GM12864 (cell line): ENCODE measurements at regions not wholly inside any gene's neighbourhood (a gene's known extent, or its start where the extent isn't known, plus 50 kb on each side); places are given as distances from the start of the nearest gene placed in this dataset.

Experiments used
- DNase-seq: peaks from one replicate; pipeline ENCODE4 v3.0.0-alpha.2; 2011; ENCODE audit warnings: low read depth
- H3K4me3 ChIP-seq: 2 replicates; pipeline ENCODE4 v1.5.1; 2011; ENCODE audit warnings: mild to moderate bottlenecking, low read depth, low read length, control low read depth
- TF ChIP-seq, protein P1 (sequence below): IDR thresholded peaks from 2 replicates; pipeline ENCODE4 v1.5.1; 2011; ENCODE audit warnings: low read depth, mild to moderate bottlenecking, moderate library complexity, low read length, control low read depth, inconsistent platforms; ENCODE audit errors: missing control alignments

GRCh38 chr2:188158337-188159100, 133.2 kb upstream of the GULP1 start:
- no peak for DNase-seq
- no peak overlapping the region for H3K4me3 ChIP-seq
- TF ChIP-seq, protein P1, sequence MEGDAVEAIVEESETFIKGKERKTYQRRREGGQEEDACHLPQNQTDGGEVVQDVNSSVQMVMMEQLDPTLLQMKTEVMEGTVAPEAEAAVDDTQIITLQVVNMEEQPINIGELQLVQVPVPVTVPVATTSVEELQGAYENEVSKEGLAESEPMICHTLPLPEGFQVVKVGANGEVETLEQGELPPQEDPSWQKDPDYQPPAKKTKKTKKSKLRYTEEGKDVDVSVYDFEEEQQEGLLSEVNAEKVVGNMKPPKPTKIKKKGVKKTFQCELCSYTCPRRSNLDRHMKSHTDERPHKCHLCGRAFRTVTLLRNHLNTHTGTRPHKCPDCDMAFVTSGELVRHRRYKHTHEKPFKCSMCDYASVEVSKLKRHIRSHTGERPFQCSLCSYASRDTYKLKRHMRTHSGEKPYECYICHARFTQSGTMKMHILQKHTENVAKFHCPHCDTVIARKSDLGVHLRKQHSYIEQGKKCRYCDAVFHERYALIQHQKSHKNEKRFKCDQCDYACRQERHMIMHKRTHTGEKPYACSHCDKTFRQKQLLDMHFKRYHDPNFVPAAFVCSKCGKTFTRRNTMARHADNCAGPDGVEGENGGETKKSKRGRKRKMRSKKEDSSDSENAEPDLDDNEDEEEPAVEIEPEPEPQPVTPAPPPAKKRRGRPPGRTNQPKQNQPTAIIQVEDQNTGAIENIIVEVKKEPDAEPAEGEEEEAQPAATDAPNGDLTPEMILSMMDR: no peak

DNA sequence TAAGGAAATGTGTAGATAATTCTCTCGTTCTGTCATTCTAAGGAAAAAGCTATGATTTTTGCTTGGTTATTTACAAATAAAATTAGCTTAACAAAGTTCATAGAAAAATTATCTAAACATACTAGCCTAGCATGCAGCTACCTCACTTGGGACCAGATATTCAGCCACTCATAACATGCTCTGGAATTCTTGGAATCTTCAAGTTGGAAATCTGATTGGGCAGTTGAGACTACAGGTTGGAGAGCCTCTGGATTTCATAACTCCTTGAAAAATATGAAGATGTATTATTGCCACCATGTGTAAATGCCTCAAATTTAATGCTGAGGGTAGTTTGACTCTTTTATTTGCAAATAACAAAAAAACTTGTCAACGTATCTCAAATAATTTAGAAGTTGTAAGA, 132.2 kb upstream of the GULP1 start:
- DNase-seq: no peak
- TF ChIP-seq, protein P1: no peak
- no peak overlapping the region for H3K4me3 ChIP-seq

DNA sequence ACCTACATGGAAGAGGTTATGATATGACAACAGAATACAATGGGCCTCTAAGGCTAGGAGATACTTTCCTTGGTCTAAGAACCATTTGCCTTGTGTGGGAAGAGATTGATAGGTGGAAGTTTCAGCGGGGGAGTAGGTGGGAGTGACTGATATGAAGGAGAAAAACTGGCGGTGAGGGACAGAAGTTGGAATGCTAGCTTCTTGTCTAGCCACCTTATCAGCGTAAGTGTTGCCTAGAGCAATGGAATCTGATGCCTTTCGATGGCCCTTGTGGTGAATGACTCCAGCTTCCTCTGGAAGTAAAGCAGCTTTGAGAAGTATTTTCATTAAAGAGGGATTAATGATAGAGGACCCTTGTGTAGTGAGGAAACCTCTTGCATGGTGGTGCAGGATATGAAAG, 121.3 kb upstream of the GULP1 start:
- H3K4me3 ChIP-seq: no peak overlapping the region
- TF ChIP-seq, protein P1: no peak
- DNase-seq: no peak

- H3K4me3 ChIP-seq: no peak overlapping the region
- DNase-seq: no peak
- TF ChIP-seq, protein P1: no peak
These were observed 115.1 kb upstream of the GULP1 start for GRCh38 chr2:188176620-188177019.

- H3K4me3 ChIP-seq: no peak overlapping the region
- DNase-seq: no peak
- TF ChIP-seq, protein P1: no peak
These were observed 110.4 kb upstream of the GULP1 start for GRCh38 chr2:188181067-188181838.

GRCh38 chr2:188181884-188182283, 109.8 kb upstream of the GULP1 start:
- no peak overlapping the region for H3K4me3 ChIP-seq
- TF ChIP-seq, protein P1: no peak

GRCh38 chr2:188187726-188188125, 103.9 kb upstream of the GULP1 start:
- H3K4me3 ChIP-seq: no peak overlapping the region
- DNase-seq: no peak
- TF ChIP-seq, protein P1: no peak

More at GRCh38 chr2:188181884-188182283, 109.8 kb upstream of the GULP1 start:
- no peak for DNase-seq
